K562 (cell line): ENCODE measurements at regions not wholly inside any gene's neighbourhood (a gene's known extent, or its start where the extent isn't known, plus 50 kb on each side); places are given as distances from the start of the nearest gene placed in this dataset.
A peak's percentile ranks its signal among the peaks of the same experiment; 100 is the strongest.

ENCODE experiments used
- BRD9 ChIP-seq: fragments of 450-650 bp; IDR thresholded peaks from 2 replicates; pipeline ENCODE4 v1.6.1; 2018; ENCODE audit warnings: low read depth; ENCODE audit not compliant: partially characterized antibody
- CHCHD3 ChIP-seq: fragments of 250-450 bp; sonication (Bioruptor Pico); IDR thresholded peaks from 2 replicates; pipeline ENCODE4 v2.1.2; 2022; ENCODE audit warnings: mild to moderate bottlenecking
- DDX20 ChIP-seq: fragments of 450-650 bp; IDR thresholded peaks from 2 replicates; pipeline ENCODE4 v1.6.1; 2016; ENCODE audit warnings: missing genetic modification characterization, low read depth, mild to moderate bottlenecking, missing compliant biosample characterization, moderate library complexity
- ETV1 ChIP-seq: fragments of 450-650 bp; conservative IDR thresholded peaks from 2 replicates; pipeline ENCODE4 v1.6.1; 2016; ENCODE audit warnings: missing genetic modification characterization, control low read depth, low read depth, missing compliant biosample characterization
- FOXJ3 ChIP-seq: sonication (generic); formaldehyde crosslinking; IDR thresholded peaks from 2 replicates; pipeline ENCODE4 v1.4.0; 2020; ENCODE audit warnings: mild to moderate bottlenecking, missing genetic modification reagents
- FOXM1 ChIP-seq, 2 experiments: fragments of 450-650 bp in 1 of 2; sonication (generic) in 1 of 2; formaldehyde crosslinking in 1 of 2; IDR thresholded peaks; 2 replicates each; pipeline versions ENCODE4 v1.6.1 to v1.9.0; 2017 to 2022; ENCODE audit warnings: low read depth in 2 of 2, mild to moderate bottlenecking in 2 of 2, missing genetic modification reagents in 1 of 2, moderate library complexity in 1 of 2
- GATA2 ChIP-seq: sonication (generic); formaldehyde crosslinking; IDR thresholded peaks from 2 replicates; pipeline ENCODE4 v1.4.0; 2020; ENCODE audit warnings: mild to moderate bottlenecking, missing genetic modification reagents
- HMGN3 ChIP-seq: IDR thresholded peaks from 2 replicates; pipeline ENCODE4 v1.6.1; 2011; ENCODE audit warnings: borderline replicate concordance, low read depth, mild to moderate bottlenecking, mixed read lengths, low read length; ENCODE audit not compliant: insufficient read length; ENCODE audit errors: extremely low read depth
- PHF20 ChIP-seq: fragments of 450-650 bp; IDR thresholded peaks from 2 replicates; pipeline ENCODE4 v1.6.1; 2018; ENCODE audit not compliant: partially characterized antibody
- ZNF197 ChIP-seq: fragments of 200-800 bp; sonication (Bioruptor generic); IDR thresholded peaks from 2 replicates; pipeline ENCODE4 v1.6.1; 2016; ENCODE audit warnings: low read depth, missing genetic modification characterization, missing compliant biosample characterization
- ZNF408 ChIP-seq: fragments of 250-450 bp; sonication (Bioruptor Pico); IDR thresholded peaks from 2 replicates; pipeline ENCODE4 v1.4.0; 2020; ENCODE audit warnings: low read depth, mild to moderate bottlenecking, moderate library complexity
- TF ChIP-seq, protein P1 (sequence below), 2 experiments: IDR thresholded peaks; 2 replicates each; pipeline ENCODE4 v1.6.1; 2012; ENCODE audit warnings: improper control_type of control experiment in 2 of 2, low read depth in 2 of 2, low read length in 2 of 2, borderline replicate concordance in 1 of 2
- TF ChIP-seq, protein P2 (sequence below): sonication (generic); formaldehyde crosslinking; IDR thresholded peaks from 2 replicates; pipeline ENCODE4 v1.8.0; 2022; ENCODE audit warnings: missing genetic modification reagents, mild to moderate bottlenecking, borderline replicate concordance
- TF ChIP-seq, protein P3 (sequence below): fragments of 250-450 bp; sonication (Bioruptor Pico); IDR thresholded peaks from 2 replicates; pipeline ENCODE4 v1.5.0; 2021
- TF ChIP-seq, protein P4 (sequence below): fragments of 450-650 bp; IDR thresholded peaks from 2 replicates; pipeline ENCODE4 v1.6.1; 2016; ENCODE audit warnings: borderline replicate concordance
- TF ChIP-seq, protein P5 (sequence below): fragments of 450-650 bp; conservative IDR thresholded peaks from 2 replicates; pipeline ENCODE4 v1.6.1; 2016; ENCODE audit warnings: missing genetic modification characterization, low read depth, mild to moderate bottlenecking, missing compliant biosample characterization, moderate library complexity

DNA sequence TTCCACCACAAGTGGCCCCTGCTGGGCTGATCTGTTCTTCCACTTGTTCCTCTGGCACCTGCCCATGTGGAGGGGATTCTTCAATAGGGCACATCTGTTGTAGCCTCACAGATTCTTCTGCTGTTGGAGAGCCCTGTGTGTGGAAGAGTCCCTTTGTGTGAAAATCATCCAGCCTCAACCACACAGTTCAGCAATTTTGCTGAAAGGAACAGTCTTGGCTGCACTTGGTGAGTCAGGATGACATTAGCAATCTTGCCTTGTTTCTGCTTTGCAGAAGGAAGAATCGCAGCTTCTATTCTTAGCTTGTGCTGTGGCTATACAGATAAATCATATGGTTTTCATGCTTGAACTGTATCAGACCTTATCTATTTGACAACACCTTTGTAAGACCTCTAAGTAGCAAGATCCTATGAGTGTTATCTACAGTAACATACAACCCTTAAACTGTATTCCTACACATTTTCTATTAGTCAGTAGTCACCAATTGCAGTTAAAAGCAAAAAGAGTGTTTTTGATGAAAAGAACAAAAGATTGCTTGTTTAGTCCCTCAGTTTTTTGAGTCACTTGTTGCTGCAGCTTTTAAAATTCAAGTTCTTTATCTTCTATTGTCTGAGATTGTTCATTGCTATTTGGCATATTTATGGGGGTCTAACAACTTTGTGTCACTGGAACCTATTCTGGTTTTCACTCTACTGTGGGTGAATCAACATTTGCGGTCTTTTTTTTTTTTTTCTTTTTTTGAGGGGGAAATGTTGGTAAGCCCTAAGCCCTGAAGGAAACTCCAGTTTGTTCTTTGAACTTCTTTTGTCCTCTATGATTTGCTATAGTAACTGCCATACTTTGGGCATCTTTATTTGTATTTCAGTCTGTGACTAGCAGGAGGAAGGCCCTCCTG lies 231.6 kb downstream of the TFAP2B start (continued):
- TF ChIP-seq, protein P1, sequence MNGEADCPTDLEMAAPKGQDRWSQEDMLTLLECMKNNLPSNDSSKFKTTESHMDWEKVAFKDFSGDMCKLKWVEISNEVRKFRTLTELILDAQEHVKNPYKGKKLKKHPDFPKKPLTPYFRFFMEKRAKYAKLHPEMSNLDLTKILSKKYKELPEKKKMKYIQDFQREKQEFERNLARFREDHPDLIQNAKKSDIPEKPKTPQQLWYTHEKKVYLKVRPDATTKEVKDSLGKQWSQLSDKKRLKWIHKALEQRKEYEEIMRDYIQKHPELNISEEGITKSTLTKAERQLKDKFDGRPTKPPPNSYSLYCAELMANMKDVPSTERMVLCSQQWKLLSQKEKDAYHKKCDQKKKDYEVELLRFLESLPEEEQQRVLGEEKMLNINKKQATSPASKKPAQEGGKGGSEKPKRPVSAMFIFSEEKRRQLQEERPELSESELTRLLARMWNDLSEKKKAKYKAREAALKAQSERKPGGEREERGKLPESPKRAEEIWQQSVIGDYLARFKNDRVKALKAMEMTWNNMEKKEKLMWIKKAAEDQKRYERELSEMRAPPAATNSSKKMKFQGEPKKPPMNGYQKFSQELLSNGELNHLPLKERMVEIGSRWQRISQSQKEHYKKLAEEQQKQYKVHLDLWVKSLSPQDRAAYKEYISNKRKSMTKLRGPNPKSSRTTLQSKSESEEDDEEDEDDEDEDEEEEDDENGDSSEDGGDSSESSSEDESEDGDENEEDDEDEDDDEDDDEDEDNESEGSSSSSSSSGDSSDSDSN (IDR thresholded peaks at IDR 0.05; ENCODE audit: borderline replicate concordance in 1 of 2, low read depth in 2 of 2, low read length in 2 of 2) = no peak
- peak; percentile 88 for TF ChIP-seq BRD9
- no peak for TF ChIP-seq ZNF408
- peak; percentile 98 for TF ChIP-seq FOXM1 (IDR thresholded peaks at IDR 0.05; ENCODE audit: low read depth)
- no peak for TF ChIP-seq FOXM1 (CRISPR knock-in tag; IDR thresholded peaks at IDR 0.05; ENCODE audit: low read depth)
- no peak for TF ChIP-seq PHF20
- TF ChIP-seq CHCHD3 (CRISPR knock-in tag) = no peak
- TF ChIP-seq, protein P2, sequence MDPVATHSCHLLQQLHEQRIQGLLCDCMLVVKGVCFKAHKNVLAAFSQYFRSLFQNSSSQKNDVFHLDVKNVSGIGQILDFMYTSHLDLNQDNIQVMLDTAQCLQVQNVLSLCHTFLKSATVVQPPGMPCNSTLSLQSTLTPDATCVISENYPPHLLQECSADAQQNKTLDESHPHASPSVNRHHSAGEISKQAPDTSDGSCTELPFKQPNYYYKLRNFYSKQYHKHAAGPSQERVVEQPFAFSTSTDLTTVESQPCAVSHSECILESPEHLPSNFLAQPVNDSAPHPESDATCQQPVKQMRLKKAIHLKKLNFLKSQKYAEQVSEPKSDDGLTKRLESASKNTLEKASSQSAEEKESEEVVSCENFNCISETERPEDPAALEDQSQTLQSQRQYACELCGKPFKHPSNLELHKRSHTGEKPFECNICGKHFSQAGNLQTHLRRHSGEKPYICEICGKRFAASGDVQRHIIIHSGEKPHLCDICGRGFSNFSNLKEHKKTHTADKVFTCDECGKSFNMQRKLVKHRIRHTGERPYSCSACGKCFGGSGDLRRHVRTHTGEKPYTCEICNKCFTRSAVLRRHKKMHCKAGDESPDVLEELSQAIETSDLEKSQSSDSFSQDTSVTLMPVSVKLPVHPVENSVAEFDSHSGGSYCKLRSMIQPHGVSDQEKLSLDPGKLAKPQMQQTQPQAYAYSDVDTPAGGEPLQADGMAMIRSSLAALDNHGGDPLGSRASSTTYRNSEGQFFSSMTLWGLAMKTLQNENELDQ = no peak
- no peak for TF ChIP-seq FOXJ3 (CRISPR knock-in tag)
- TF ChIP-seq HMGN3 = peak; percentile 94
- TF ChIP-seq, protein P3, sequence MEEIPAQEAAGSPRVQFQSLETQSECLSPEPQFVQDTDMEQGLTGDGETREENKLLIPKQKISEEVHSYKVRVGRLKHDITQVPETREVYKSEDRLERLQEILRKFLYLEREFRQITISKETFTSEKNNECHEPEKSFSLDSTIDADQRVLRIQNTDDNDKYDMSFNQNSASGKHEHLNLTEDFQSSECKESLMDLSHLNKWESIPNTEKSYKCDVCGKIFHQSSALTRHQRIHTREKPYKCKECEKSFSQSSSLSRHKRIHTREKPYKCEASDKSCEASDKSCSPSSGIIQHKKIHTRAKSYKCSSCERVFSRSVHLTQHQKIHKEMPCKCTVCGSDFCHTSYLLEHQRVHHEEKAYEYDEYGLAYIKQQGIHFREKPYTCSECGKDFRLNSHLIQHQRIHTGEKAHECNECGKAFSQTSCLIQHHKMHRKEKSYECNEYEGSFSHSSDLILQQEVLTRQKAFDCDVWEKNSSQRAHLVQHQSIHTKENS (CRISPR knock-in tag) = no peak
- TF ChIP-seq DDX20 (tag) = peak; percentile 35; the same call in 1 of the 2 replicates
- TF ChIP-seq, protein P4, sequence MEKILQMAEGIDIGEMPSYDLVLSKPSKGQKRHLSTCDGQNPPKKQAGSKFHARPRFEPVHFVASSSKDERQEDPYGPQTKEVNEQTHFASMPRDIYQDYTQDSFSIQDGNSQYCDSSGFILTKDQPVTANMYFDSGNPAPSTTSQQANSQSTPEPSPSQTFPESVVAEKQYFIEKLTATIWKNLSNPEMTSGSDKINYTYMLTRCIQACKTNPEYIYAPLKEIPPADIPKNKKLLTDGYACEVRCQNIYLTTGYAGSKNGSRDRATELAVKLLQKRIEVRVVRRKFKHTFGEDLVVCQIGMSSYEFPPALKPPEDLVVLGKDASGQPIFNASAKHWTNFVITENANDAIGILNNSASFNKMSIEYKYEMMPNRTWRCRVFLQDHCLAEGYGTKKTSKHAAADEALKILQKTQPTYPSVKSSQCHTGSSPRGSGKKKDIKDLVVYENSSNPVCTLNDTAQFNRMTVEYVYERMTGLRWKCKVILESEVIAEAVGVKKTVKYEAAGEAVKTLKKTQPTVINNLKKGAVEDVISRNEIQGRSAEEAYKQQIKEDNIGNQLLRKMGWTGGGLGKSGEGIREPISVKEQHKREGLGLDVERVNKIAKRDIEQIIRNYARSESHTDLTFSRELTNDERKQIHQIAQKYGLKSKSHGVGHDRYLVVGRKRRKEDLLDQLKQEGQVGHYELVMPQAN = peak; percentile 68
- TF ChIP-seq GATA2 = peak; percentile 98
- TF ChIP-seq ETV1 = peak; percentile 82
- TF ChIP-seq, protein P5, sequence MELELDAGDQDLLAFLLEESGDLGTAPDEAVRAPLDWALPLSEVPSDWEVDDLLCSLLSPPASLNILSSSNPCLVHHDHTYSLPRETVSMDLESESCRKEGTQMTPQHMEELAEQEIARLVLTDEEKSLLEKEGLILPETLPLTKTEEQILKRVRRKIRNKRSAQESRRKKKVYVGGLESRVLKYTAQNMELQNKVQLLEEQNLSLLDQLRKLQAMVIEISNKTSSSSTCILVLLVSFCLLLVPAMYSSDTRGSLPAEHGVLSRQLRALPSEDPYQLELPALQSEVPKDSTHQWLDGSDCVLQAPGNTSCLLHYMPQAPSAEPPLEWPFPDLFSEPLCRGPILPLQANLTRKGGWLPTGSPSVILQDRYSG = peak; percentile 77
- peak; percentile 95 for TF ChIP-seq ZNF197 (CRISPR knock-in tag)
